GM12878 (cell line): ENCODE measurements at regions not wholly inside any gene's neighbourhood (a gene's known extent, or its start where the extent isn't known, plus 50 kb on each side); places are given as distances from the start of the nearest gene placed in this dataset.

Source experiments
- ATAC-seq: fragments of 200-7000 bp; cut with Tn5 transposase; 3 replicates; pipeline ENCODE4 v1.9.1; 2020; ENCODE audit warnings: mild to moderate bottlenecking, moderate library complexity
- BruUV-seq: library from RNA; stranded (reverse); fragments of 400-500 nt; replicated peaks from 2 replicates; lab custom pipeline; 2021; lab: Mats Ljungman, UMichigan
- CTCF ChIA-PET: fragments of 300-600 bp; sonication (Branson Sonifier 250); formaldehyde crosslinking; extraction: SDS; loops from one replicate; lab custom pipeline; 2021; ENCODE audit warnings: inconsistent platforms; lab: Yijun Ruan, JAX
- POLR2A ChIA-PET: fragments of 350-600 bp; formaldehyde crosslinking; extraction: SDS; loops from one replicate; lab custom pipeline; 2021; ENCODE audit warnings: inconsistent platforms; lab: Charles Lee
- RAD21 ChIA-PET: fragments of 300-600 bp; sonication (Branson Sonifier 250); formaldehyde crosslinking; loops from one replicate; lab custom pipeline; 2023; ENCODE audit warnings: antibody characterized with exemption; ENCODE audit not compliant: unreplicated experiment; lab: Charles Lee
- SMC1A ChIA-PET: fragments of 300-600 bp; sonication (Branson Sonifier 250); formaldehyde crosslinking; loops from one replicate; lab custom pipeline; 2023; ENCODE audit not compliant: unreplicated experiment, uncharacterized antibody; lab: Charles Lee
- DNase-seq: peaks from one replicate; pipeline ENCODE4 v3.0.0-alpha.2; 2011; ENCODE audit warnings: low read depth, low spot score
- FAIRE-seq: peaks from 3 replicates; lab custom pipeline; 2011; peaks lifted over from hg19 to GRCh38; lab: Jason Lieb, UNC
- H2AFZ ChIP-seq: 2 replicates; pipeline ENCODE4 v1.6.0; 2011; ENCODE audit warnings: low read depth, low read length, control low read depth; ENCODE audit not compliant: control insufficient read depth
- H3K27ac ChIP-seq: 2 replicates; pipeline ENCODE4 v1.5.1; 2011; ENCODE audit warnings: control low read depth; ENCODE audit not compliant: control insufficient read depth, insufficient read depth
- H3K27me3 ChIP-seq, 2 experiments: replicated peaks in 1 of 2; 2 replicates each; pipeline versions ENCODE4 v1.6.0 to v1.6.1; 2011; ENCODE audit warnings: low read length in 1 of 2; ENCODE audit not compliant: control insufficient read depth in 2 of 2, insufficient read depth in 2 of 2
- H3K36me3 ChIP-seq, 2 experiments: 2 replicates each; pipeline ENCODE4 v1.5.1; 2011; ENCODE audit warnings: low read length in 1 of 2; ENCODE audit not compliant: control insufficient read depth in 2 of 2, insufficient read depth in 2 of 2
- H3K4me1 ChIP-seq: 2 replicates; pipeline ENCODE4 v1.6.1; 2011; ENCODE audit warnings: mild to moderate bottlenecking, low read length, moderate library complexity, mixed read lengths; ENCODE audit not compliant: control insufficient read depth, insufficient read depth
- H3K4me2 ChIP-seq: 2 replicates; pipeline ENCODE4 v1.6.0; 2011; ENCODE audit warnings: control low read depth; ENCODE audit not compliant: control insufficient read depth, insufficient read depth
- H3K4me3 ChIP-seq: fragments of 200-600 bp; sonication (generic); 2 replicates; pipeline ENCODE4 v1.5.1; 2016
- H3K79me2 ChIP-seq: 2 replicates; pipeline ENCODE4 v1.6.0; 2011; ENCODE audit warnings: low read length; ENCODE audit not compliant: control insufficient read depth, insufficient read depth
- H3K9ac ChIP-seq: 2 replicates; pipeline ENCODE4 v1.8.0; 2011; ENCODE audit warnings: low read length, control low read depth, mixed read lengths; ENCODE audit not compliant: control insufficient read depth, insufficient read depth
- H3K9me3 ChIP-seq: replicated peaks from 3 replicates; pipeline ENCODE4 v1.5.1; 2011; ENCODE audit warnings: mild to moderate bottlenecking, low read length; ENCODE audit not compliant: control insufficient read depth, insufficient read depth
- H4K20me1 ChIP-seq: 2 replicates; pipeline ENCODE4 v1.6.0; 2011; ENCODE audit not compliant: control insufficient read depth, insufficient read depth
- LARP7 ChIP-seq: fragments of 450-650 bp; IDR thresholded peaks from 2 replicates; pipeline ENCODE4 v1.6.1; 2017; ENCODE audit warnings: mild to moderate bottlenecking
- MAX ChIP-seq: IDR thresholded peaks from 2 replicates; pipeline ENCODE4 v1.6.1; 2012; ENCODE audit warnings: low read depth, low read length, improper control_type of control experiment
- PRDM15 ChIP-seq: fragments of 450-650 bp; formaldehyde crosslinking; IDR thresholded peaks from 2 replicates; pipeline ENCODE4 v1.4.0; 2020; ENCODE audit warnings: mild to moderate bottlenecking, moderate library complexity
- RAD51 ChIP-seq: fragments of 450-650 bp; IDR thresholded peaks from 2 replicates; pipeline ENCODE4 v1.6.1; 2016; ENCODE audit warnings: moderate library complexity, mild to moderate bottlenecking, inconsistent platforms
- WGBS: methylation state at CpG from one replicate; pipeline ENCODE4 v1.1.6; 2016; ENCODE audit warnings: low lambda C conversion rate; ENCODE audit not compliant: insufficient replicate concordance, insufficient coverage; ENCODE audit errors: missing lambda C conversion rate; 5-methylcytosine and 5-hydroxymethylcytosine counted together
- in situ Hi-C: fragments of 300-500 bp; cut with MboI; formaldehyde crosslinking; loops from 9 replicates; pipeline ENCODE4 v1.14.3; 2018; ENCODE audit warnings: mixed read lengths
- intact Hi-C: fragments of 100-400 bp; cut with micrococcal nuclease; formaldehyde crosslinking; loops from one replicate; pipeline ENCODE4 v1.14.2; 2022; ENCODE audit not compliant: unreplicated experiment

GRCh38 chr4:123640824-123641223 is 244.2 kb downstream of the SPRY1 start:
- intact Hi-C loops, result no loop called here
- no TSS peak for BruUV-seq
- DNase-seq, result no peak
- RAD21 ChIA-PET, result no interaction called here
- Histone ChIP-seq H3K9ac (no peak overlapping the region), H3K27me3 (no peaks in the 10 kb centered on the region), H3K27ac (no peak overlapping the region), H3K36me3 (no peaks in the 10 kb centered on the region), H2AFZ (no peak overlapping the region), H3K4me2 (no peak overlapping the region), H3K4me1 (no peaks in the 10 kb centered on the region), H3K9me3 (no peaks in the 10 kb centered on the region), H3K4me3 (no peak overlapping the region), H4K20me1 (no peaks in the 10 kb centered on the region), H3K79me2 (no peaks in the 10 kb centered on the region)
- SMC1A ChIA-PET, result no interaction called here
- in situ Hi-C loops, result no loop called here
- CTCF ChIA-PET, result interaction anchor here (0.6 to 0.7 kb wide), 2 partner anchors 77 to 800 kb away, joined by 3 to 4 read pairs; no protein-coding TSS in a partner anchor
- TF ChIP-seq LARP7 (no peak), PRDM15 (no peak), RAD51 (no peak), MAX (no peak)
- WGBS, result 92% methylated on average over 1 of the region's 2 CpGs
- POLR2A ChIA-PET, result no interaction called here
- ATAC-seq, result no peak
- no peak for FAIRE-seq
